ENCODE measurements at regions not wholly inside any gene's neighbourhood (a gene's known extent, or its start where the extent isn't known, plus 50 kb on each side); places are given as distances from the start of the nearest gene placed in this dataset.

DNA sequence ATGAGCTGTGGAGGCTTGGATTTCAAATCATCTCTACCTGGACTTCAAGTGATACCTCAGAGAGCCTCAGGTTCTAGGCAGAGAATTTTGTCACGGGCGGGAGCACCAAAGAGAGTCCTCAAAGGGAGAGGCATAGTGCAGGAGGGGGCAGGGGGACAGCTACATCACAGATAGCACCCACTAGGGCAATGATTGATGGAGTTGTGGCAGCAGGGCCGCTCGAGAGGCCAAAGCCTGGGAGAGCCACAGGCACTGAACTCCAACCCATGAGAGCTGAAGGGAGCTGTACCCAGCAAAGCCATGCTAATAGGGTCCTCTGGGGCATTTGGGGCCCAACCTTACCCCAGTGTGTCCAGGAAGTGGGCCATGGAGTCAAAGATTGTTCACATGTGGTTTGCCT lies 232.0 kb upstream of the PCDH15 start:
- TF ChIP-seq CTCF (conservative IDR thresholded peaks at IDR 0.05; ENCODE audit: control insufficient read depth, insufficient read depth, low read depth, low read length) = no peak
- DNase-seq (ENCODE audit: low read depth) = no peak
- no peak overlapping the region for H3K4me3 ChIP-seq (ENCODE audit: control insufficient read depth, low read depth, low read length)

GRCh38 chr10:55024713-55025112 lies 223.7 kb upstream of the PCDH15 start:
- no peak for DNase-seq (ENCODE audit: low read depth)
- H3K4me3 ChIP-seq (ENCODE audit: control insufficient read depth, low read depth, low read length) = no peak overlapping the region
- no peak for TF ChIP-seq CTCF (conservative IDR thresholded peaks at IDR 0.05; ENCODE audit: control insufficient read depth, insufficient read depth, low read depth, low read length)

DNA sequence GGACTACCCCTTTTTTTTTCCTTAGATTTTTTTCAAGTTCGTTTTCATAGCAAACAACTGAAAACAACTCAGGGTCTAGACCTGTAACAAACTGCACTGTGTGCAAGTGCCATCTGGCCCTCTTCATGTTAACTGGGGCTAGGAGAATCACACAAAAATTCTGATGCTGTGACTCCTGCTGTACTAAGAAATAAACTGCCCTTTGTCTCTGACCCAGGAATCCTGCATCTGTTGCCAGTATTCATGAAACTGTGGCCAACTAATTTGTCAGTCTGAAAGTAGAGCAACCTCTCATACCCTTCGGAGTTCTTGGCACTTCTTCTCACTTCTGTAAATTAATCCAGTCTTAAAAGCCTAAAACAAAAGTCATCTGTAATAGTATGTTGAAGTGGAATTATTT lies 218.4 kb upstream of the PCDH15 start:
- DNase-seq (ENCODE audit: low read depth) = no peak
- TF ChIP-seq CTCF (conservative IDR thresholded peaks at IDR 0.05; ENCODE audit: control insufficient read depth, insufficient read depth, low read depth, low read length) = no peak
- H3K4me3 ChIP-seq (ENCODE audit: control insufficient read depth, low read depth, low read length) = no peak overlapping the region

- no peak for TF ChIP-seq CTCF (conservative IDR thresholded peaks at IDR 0.05; ENCODE audit: control insufficient read depth, insufficient read depth, low read depth, low read length)
- H3K4me3 ChIP-seq (ENCODE audit: control insufficient read depth, low read depth, low read length) = no peak overlapping the region
- no peak for DNase-seq (ENCODE audit: low read depth)
Observed at GRCh38 chr10:55013318-55013717, 212.3 kb upstream of the PCDH15 start.

- DNase-seq (ENCODE audit: low read depth) = no peak
- no peak for TF ChIP-seq CTCF (conservative IDR thresholded peaks at IDR 0.05; ENCODE audit: control insufficient read depth, insufficient read depth, low read depth, low read length)
- H3K4me3 ChIP-seq (ENCODE audit: control insufficient read depth, low read depth, low read length) = no peak overlapping the region
Observed at GRCh38 chr10:55002420-55002819, 201.4 kb upstream of the PCDH15 start.

- H3K4me3 ChIP-seq (ENCODE audit: control insufficient read depth, low read depth, low read length) = no peak overlapping the region
- TF ChIP-seq CTCF (conservative IDR thresholded peaks at IDR 0.05; ENCODE audit: control insufficient read depth, insufficient read depth, low read depth, low read length) = no peak
- DNase-seq (ENCODE audit: low read depth) = no peak
Observed at GRCh38 chr10:55001422-55001821, 200.4 kb upstream of the PCDH15 start.

GRCh38 chr10:54993148-54993547 lies 192.1 kb upstream of the PCDH15 start:
- H3K4me3 ChIP-seq (ENCODE audit: control insufficient read depth, low read depth, low read length) = no peak overlapping the region
- DNase-seq (ENCODE audit: low read depth) = no peak
- no peak for TF ChIP-seq CTCF (conservative IDR thresholded peaks at IDR 0.05; ENCODE audit: control insufficient read depth, insufficient read depth, low read depth, low read length)

Measured in fibroblast of mammary gland (primary cell).